Fibroblast of peridontal ligament (primary cell): ENCODE measurements at regions not wholly inside any gene's neighbourhood (a gene's known extent, or its start where the extent isn't known, plus 50 kb on each side); places are given as distances from the start of the nearest gene placed in this dataset.
"Not testable (repeated sequence)": the region's sequence is repeated elsewhere in the genome, so short reads cannot be mapped to it uniquely, and the experiment has no call there.

Experiments used
- DNase-seq: peaks from one replicate; pipeline ENCODE4 v3.0.0-alpha.2; 2010; ENCODE audit errors: extremely low read depth

- not testable (repeated sequence) for DNase-seq
These were observed 741.2 kb downstream of the DHX35 start for GRCh38 chr20:39703357-39703756.

GRCh38 chr20:39702701-39703349 is 740.7 kb downstream of the DHX35 start:
- no peak for DNase-seq

GRCh38 chr20:39700528-39700927 is 738.4 kb downstream of the DHX35 start:
- DNase-seq: no peak

GRCh38 chr20:39699166-39699725 is 737.1 kb downstream of the DHX35 start:
- DNase-seq: no peak

GRCh38 chr20:39698752-39699151 is 736.6 kb downstream of the DHX35 start:
- no peak for DNase-seq

- DNase-seq: no peak
These were observed 729.2 kb downstream of the DHX35 start for GRCh38 chr20:39691151-39691862.

- DNase-seq: peak; percentile 10
These were observed 714.8 kb downstream of the DHX35 start for GRCh38 chr20:39676857-39677391.

- DNase-seq: no peak
These were observed 714.1 kb downstream of the DHX35 start for GRCh38 chr20:39676241-39676640.

- DNase-seq: no peak
These were observed 712.7 kb downstream of the DHX35 start for GRCh38 chr20:39674842-39675241.

- DNase-seq: no peak
These were observed 708.8 kb downstream of the DHX35 start for GRCh38 chr20:39670988-39671387.

- no peak for DNase-seq
These were observed 707.5 kb downstream of the DHX35 start for GRCh38 chr20:39669659-39670058.

GRCh38 chr20:39668038-39668437 is 705.9 kb downstream of the DHX35 start:
- no peak for DNase-seq

GRCh38 chr20:39661833-39662232 is 699.7 kb downstream of the DHX35 start:
- DNase-seq: peak; percentile 4

- no peak for DNase-seq
These were observed 698.8 kb downstream of the DHX35 start for GRCh38 chr20:39660965-39661364.

GRCh38 chr20:39660226-39660625 is 698.1 kb downstream of the DHX35 start:
- DNase-seq: no peak

- no peak for DNase-seq
These were observed 696.7 kb downstream of the DHX35 start for GRCh38 chr20:39658662-39659409.

- no peak for DNase-seq
These were observed 692.0 kb downstream of the DHX35 start for GRCh38 chr20:39654171-39654570.

GRCh38 chr20:39651645-39652325 is 689.6 kb downstream of the DHX35 start:
- DNase-seq: no peak

- no peak for DNase-seq
These were observed 684.8 kb downstream of the DHX35 start for GRCh38 chr20:39646874-39647413.

- no peak for DNase-seq
These were observed 683.0 kb downstream of the DHX35 start for GRCh38 chr20:39645131-39645530.

GRCh38 chr20:39643292-39643691 is 681.1 kb downstream of the DHX35 start:
- DNase-seq: no peak
